GM19324 (cell line): ENCODE measurements at regions not wholly inside any gene's neighbourhood (a gene's known extent, or its start where the extent isn't known, plus 50 kb on each side); places are given as distances from the start of the nearest gene placed in this dataset.

Experiments used
- ATAC-seq: cut with Tn5 transposase; IDR thresholded peaks from one replicate; pipeline ENCODE4 v1.9.1; 2021; ENCODE audit warnings: mild to moderate bottlenecking, moderate library complexity; ENCODE audit not compliant: unreplicated experiment, low FRiP score

DNA sequence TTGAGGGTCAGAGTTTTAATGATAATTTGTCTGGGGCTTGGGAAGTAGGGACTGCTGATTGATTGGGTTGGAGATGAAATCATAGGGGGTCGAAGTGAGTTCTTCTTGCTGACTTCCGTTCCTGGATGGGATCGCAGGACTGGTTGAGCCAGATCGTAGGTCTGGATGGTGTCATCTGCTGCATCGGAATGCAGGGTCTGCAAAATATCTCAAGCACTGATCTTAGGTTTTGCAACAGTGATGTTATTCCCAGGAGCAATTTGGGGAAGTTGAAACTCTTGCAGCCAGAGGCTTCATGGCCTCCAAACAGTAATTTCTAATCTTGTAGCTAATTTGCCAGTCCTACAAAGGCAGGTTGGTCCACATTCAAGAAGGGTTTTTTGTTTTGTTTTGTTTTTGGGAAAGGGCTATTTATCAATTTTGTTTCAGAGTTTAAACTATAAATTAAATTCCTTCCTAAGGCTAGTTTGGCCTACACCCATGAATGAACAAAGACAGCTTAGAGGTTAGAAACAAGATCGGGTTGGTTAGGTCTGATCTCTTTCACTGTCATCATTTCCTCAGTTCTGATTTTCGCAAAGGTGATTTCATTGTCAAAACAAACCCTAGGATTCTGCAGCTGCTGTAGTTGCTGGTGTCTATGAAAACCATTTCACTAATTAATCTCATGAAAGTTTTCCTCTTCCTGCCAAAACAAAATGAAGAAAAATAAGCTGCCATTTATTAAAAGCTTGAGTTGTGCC is 388.0 kb downstream of the TMEM232 start:
- no peak for ATAC-seq

DNA sequence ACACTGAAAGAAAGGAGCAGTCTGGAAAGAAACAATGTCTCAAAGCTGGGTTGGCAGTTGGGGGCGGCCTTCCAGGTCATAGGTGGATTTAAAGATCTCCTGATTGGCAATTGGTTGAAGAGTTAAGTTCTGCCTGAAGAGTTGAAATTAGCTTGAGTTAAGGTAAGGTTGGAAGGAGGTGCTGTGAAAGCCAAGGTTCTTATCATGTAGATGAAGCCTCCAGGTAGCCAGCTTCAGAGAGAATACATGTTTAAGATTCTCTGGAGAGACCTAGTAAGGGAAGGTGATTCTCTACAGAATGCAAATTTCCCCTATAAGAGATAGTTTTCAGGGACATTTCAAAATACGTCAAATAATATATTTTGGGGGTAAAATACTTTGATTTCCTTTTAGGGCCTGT is 387.1 kb downstream of the TMEM232 start:
- ATAC-seq = no peak

DNA sequence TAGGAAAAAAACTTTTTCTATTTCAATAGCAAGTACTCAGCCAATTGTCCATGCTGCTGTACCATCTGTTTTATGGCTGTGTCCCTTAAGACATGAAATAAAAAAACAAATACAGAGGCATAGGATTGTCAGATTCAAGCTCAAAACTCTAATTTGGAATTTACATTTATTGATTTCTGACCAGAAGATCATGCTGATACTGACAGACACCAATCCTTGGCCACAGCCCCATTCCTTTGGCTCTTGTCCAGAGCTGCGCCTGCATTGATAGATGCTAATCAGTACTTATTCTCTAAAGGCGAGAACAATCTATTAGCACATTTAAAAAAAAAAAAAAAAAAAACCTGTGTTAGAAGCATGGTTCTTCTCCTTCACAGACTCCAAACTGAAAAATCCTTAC is 384.6 kb downstream of the TMEM232 start:
- ATAC-seq = no peak

DNA sequence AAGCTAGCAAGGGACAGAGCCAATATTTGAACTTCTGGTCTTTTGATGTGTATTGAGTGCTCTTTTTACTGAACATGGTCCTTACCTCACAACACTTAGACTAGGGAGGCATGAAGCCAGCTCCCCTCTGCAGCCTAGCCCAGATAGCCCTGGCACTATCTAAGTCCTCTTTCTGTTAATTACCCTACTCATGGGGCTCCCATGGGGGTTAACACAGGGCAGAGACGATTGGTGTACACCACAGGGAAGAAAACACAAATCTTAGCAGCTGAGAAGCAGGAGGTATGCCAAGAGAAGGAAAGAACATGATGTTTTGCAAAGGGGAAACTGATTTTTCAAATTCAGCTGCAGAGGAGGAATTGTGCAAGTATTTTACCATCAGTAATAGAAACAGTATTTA is 383.8 kb downstream of the TMEM232 start:
- ATAC-seq = no peak

DNA sequence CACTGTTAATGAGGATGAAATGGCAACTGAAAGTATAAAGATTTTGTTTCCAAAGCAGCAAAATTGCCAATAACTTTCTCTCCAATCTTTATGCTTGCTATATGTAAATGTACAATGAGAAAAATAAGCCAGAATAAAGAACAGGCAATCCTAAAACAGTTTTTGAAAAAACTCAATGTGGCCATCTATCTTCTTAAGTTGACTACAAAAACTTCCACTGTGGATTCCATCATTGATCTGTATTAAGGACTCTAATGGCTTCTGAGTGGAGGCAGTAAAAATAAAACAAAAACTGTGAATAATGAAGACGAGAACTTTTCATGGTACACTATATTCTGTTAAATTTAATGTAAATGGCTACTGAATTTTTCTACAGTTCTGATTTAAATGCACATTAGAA is 382.9 kb downstream of the TMEM232 start:
- no peak for ATAC-seq

DNA sequence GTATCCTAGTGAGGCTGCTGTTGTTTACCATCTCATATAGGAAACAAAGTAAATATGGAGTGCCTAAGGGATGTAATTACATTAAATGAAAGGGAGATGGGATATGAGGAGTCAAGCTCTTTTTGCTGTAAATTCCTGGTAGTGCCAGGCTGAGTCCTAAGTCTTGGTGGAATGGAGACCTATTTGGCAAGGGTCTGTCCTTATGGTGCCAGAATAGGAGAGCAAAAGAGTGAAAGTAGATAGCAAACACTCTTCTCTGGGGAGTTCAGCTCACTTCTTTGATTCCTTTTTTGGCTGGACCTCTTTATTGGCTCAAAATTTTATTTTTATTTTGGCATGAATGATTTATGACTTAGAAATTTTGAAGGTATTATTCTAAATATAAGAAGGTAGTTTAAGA is 380.8 kb downstream of the TMEM232 start:
- no peak for ATAC-seq

DNA sequence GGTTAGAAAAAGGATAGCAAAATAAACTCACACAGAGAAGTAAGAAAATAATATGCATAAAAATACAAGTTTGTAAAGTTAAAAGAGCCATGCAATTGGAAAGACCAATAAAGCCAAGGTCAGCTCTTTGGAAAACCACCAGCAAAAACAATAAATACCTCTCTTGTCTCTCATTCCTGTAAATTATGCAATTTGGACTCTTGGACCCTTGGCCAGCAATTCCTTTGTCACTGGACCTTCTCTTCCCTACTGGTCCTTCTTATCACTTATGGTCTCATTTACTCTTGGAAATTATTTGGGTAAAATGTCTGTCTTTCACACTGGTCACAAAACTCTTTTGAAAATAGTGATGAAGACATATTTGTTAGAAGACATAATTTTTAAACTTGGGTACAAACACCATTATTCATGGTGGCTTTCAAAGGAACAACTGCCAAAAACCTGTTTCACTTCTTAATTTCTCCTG is 379.5 kb downstream of the TMEM232 start:
- ATAC-seq = no peak

DNA sequence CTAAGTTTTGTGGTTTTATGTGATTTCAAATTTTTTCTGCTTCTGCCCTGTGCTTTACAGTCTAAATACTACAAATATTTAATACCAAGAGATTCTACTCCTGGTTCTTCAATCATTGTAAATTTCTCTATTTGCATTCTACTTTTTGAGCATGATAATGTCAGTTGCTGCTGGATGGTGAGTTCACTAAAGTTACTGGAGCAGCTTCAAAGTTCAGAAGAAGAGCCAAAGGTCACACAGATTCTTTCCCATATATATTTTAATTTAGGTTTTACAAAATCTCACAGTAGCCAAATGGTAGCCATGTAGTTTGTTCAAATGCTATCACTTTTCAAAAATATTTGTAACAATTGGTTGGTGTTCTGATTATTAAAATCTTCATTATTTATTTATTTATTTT is 378.7 kb downstream of the TMEM232 start:
- ATAC-seq = no peak

DNA sequence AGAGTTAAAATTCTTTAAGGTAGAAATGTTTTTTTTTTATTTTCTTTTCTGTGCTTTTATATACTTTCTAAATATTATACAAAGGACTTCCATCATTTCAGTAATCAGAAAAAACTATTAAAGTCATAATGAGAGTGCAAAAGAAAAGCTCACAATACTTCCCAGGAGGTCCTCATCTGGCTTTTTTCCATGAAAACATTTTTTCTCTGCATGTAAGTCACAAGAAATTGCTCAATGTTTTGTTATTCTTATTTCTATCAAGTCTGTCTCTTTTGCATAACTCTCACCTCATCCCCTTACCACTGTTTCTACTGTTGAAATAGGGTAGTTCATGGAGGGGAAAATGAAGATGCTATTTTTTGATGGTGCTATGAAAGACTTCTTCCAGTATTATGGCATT is 375.0 kb downstream of the TMEM232 start:
- ATAC-seq = no peak

DNA sequence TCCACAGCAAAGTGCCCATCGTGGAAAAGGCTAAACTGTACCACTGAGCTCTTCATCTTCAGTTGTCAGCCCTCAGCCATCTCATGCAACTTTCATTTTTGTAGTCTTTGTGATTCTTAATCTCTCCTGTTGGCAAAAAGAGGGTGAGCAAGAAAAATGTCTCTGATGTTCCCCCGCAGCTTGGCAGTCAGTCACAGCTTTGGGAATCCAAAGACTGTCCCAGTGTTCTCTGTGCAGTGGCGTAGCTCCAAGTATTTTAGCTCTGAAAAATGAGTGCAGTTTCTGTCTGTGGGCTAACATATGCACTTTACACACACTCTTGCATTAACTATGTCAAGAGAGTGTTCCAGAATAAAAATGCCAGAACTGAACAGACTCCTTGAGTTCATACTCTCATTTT is 372.2 kb downstream of the TMEM232 start:
- no peak for ATAC-seq

DNA sequence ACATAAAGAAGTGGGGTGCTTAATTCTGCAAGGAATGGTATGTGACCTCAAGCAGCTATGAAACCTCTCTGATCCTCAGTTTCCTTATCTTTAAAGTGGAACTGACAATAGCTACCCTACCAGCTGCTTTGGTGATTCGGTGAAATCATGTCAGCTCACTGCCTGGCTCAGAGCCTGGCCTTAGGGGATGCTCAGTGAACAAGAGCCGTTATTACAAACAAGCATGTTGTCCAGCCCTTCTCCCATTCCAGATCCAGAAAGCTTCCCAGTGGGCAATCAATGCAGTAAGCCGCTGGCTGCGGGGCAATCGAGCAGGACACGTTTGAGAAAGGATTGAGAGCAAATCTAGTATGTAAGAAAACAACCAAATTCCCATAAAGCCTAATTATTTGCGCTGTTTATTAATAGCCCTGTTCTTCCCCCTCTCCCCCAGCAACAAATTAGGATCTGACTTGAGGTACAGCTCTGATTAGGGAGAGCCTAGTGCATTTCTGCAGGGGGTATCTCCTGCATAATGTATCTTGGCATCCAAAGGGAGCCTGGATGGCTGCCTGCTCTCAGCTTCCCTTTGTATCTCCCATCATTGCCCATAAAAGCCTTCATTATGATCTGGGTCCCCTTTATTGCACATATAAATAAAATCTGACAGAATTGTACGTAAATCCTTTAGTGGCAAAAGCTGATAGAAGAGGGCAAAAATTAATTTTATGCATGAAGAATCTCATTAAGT is 371.4 kb downstream of the TMEM232 start:
- ATAC-seq = no peak

DNA sequence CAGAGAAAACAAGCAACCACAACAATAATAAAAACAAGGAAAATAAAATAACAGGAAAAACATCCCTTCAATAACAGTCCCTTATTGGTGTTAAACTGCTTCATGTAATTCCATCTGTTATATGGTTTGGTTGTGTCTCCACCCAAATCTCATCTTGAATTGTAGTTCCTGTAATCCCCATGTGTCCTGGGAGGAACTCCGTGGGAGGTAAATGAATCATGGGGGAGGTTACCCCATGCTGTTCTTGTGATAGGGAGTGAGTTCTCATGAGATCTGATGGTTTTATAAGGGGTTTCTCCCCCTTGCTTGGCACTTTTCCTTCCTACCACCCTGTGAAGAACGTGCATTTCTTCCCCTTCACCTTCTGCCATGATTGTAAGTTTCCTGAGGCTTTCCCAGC is 369.8 kb downstream of the TMEM232 start:
- no peak for ATAC-seq

DNA sequence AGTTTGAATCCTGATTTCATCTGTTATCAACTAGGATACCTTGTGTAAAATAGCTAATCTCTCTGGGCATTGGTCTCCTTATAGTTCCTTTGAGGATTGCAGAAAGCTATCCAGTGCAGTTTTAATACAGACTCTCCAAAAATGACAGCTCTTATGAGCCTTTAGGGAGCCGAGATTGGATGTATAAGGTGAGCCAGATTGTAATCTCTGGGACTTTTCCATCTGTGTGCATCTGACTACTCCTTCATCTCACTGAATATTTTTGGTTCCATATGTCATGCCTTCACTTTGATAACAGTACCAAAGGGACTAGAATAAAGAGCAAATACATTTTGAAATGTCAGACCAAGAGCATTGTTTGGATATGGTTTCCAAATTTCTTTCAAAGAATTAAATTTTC is 367.2 kb downstream of the TMEM232 start:
- no peak for ATAC-seq

DNA sequence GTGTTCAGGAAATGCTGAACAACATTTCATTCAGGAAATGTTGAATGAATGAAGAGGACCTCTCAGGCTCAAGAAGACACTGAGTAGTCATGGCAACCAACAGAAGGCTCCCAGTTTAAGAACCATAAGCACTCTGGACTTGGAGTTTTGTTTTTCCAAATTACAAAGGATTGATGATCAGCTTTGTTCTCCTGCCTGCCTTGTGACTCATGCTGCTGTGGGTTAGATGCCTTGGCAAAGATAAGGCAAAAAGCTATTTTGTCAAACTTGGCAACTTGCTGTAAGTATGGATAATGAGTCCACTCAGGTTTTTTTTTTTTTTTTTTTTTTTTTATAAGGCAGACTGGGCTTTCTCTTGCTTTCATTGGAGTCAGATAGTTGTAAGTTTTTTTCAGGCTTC is 365.0 kb downstream of the TMEM232 start:
- ATAC-seq = no peak

DNA sequence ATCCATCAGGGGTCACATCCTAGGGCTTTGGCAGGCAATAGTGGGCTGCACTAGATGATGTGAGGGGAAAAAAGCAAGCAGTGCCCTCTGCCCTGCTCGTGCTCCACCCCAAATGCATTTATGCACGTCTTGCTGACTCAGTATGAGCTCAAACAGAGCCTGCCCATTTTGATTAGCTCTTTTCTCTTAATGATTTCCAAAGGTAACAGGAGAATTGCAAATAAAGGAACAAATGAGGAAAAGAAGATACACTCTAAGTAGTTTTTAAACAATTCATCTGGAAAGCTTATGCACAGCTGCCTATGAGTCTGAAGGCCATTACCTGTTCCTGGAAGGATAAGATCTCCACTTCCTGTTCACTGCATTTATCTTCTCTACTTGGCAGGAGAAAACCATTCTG is 364.2 kb downstream of the TMEM232 start:
- no peak for ATAC-seq

DNA sequence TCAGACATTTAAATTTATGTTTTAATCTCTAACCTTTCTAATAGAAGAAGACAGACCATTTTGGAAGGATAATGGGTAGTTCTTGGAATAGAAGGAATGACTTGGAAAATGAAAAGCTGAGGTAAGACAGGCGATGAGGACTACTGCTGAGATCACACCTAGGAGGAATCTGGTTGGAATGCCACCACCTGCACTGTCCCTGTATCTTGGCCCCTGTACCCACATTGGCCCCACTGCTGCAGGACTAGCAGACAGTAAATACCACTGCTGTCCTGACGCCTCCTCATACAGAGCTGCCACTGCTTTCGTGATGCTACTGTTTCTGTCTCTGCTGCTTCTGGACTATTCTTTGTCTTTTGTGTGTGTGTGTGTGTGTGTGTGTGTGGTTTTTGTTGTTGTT is 359.8 kb downstream of the TMEM232 start:
- ATAC-seq = no peak
